ENCODE measurements at regions not wholly inside any gene's neighbourhood (a gene's known extent, or its start where the extent isn't known, plus 50 kb on each side); places are given as distances from the start of the nearest gene placed in this dataset.
"Not testable (repeated sequence)": the region's sequence is repeated elsewhere in the genome, so short reads cannot be mapped to it uniquely, and the experiment has no call there.

GRCh38 chr7:150047329-150047728 lies 173.6 kb downstream of the ATP6V0E2 start:
- not testable (repeated sequence) for DNase-seq

GRCh38 chr7:150047772-150048171 lies 174.0 kb downstream of the ATP6V0E2 start:
- DNase-seq, result not testable (repeated sequence)

- DNase-seq, result not testable (repeated sequence)
These were observed 174.7 kb downstream of the ATP6V0E2 start for GRCh38 chr7:150048244-150049011.

GRCh38 chr7:150049012-150049655 lies 175.4 kb downstream of the ATP6V0E2 start:
- DNase-seq, result not testable (repeated sequence)

- not testable (repeated sequence) for DNase-seq
These were observed 179.6 kb downstream of the ATP6V0E2 start for GRCh38 chr7:150053396-150053795.

- not testable (repeated sequence) for DNase-seq
These were observed 180.5 kb downstream of the ATP6V0E2 start for GRCh38 chr7:150054242-150054641.

GRCh38 chr7:150060259-150061221 lies 186.8 kb downstream of the ATP6V0E2 start:
- DNase-seq, result peak; percentile 79

- not testable (repeated sequence) for DNase-seq
These were observed 189.4 kb downstream of the ATP6V0E2 start for GRCh38 chr7:150063195-150063594.

- not testable (repeated sequence) for DNase-seq
These were observed 196.0 kb downstream of the ATP6V0E2 start for GRCh38 chr7:150069555-150070313.

- not testable (repeated sequence) for DNase-seq
These were observed 203.8 kb downstream of the ATP6V0E2 start for GRCh38 chr7:150077543-150077942.

- DNase-seq, result not testable (repeated sequence)
These were observed 208.1 kb downstream of the ATP6V0E2 start for GRCh38 chr7:150081865-150082264.

- not testable (repeated sequence) for DNase-seq
These were observed 211.0 kb downstream of the ATP6V0E2 start for GRCh38 chr7:150084724-150085123.

GRCh38 chr7:150087478-150087877 lies 213.7 kb downstream of the ATP6V0E2 start:
- DNase-seq, result not testable (repeated sequence)

GRCh38 chr7:150089139-150089538 lies 215.4 kb downstream of the ATP6V0E2 start:
- not testable (repeated sequence) for DNase-seq

GRCh38 chr7:150090776-150091175 lies 217.0 kb downstream of the ATP6V0E2 start:
- DNase-seq, result not testable (repeated sequence)

GRCh38 chr7:150093897-150094296 lies 220.1 kb downstream of the ATP6V0E2 start:
- not testable (repeated sequence) for DNase-seq

- DNase-seq, result not testable (repeated sequence)
These were observed 222.6 kb downstream of the ATP6V0E2 start for GRCh38 chr7:150096213-150096994.

GRCh38 chr7:150098592-150098991 lies 224.6 kb upstream of the LRRC61 start:
- not testable (repeated sequence) for DNase-seq

- DNase-seq, result not testable (repeated sequence)
These were observed 221.9 kb upstream of the LRRC61 start for GRCh38 chr7:150101282-150101681.

- not testable (repeated sequence) for DNase-seq
These were observed 215.9 kb upstream of the LRRC61 start for GRCh38 chr7:150107283-150107682.

GRCh38 chr7:150110375-150110820 lies 212.8 kb upstream of the LRRC61 start:
- DNase-seq, result not testable (repeated sequence)
